GM12872 (cell line): ENCODE measurements at regions not wholly inside any gene's neighbourhood (a gene's known extent, or its start where the extent isn't known, plus 50 kb on each side); places are given as distances from the start of the nearest gene placed in this dataset.

Experiments used
- CTCF ChIP-seq: IDR thresholded peaks from 3 replicates; pipeline ENCODE4 v1.5.1; 2011; ENCODE audit warnings: low read depth, mild to moderate bottlenecking, low read length, moderate library complexity; ENCODE audit not compliant: insufficient read depth

GRCh38 chr11:121696931-121697670, 244.3 kb upstream of the SORL1-AS1 start:
- no peak for TF ChIP-seq CTCF

- TF ChIP-seq CTCF = no peak
Observed at GRCh38 chr11:121696177-121696871, 243.6 kb upstream of the SORL1-AS1 start.

GRCh38 chr11:121692236-121692635, 239.5 kb upstream of the SORL1-AS1 start:
- TF ChIP-seq CTCF = no peak

- TF ChIP-seq CTCF = no peak
Observed at GRCh38 chr11:121688860-121689614, 236.3 kb upstream of the SORL1-AS1 start.

- no peak for TF ChIP-seq CTCF
Observed at GRCh38 chr11:121688055-121688491, 235.3 kb upstream of the SORL1-AS1 start.

GRCh38 chr11:121683791-121684190, 231.0 kb upstream of the SORL1-AS1 start:
- TF ChIP-seq CTCF = no peak
